ENCODE measurements at regions not wholly inside any gene's neighbourhood (a gene's known extent, or its start where the extent isn't known, plus 50 kb on each side); places are given as distances from the start of the nearest gene placed in this dataset.

- no peak for TF ChIP-seq CTCF (IDR thresholded peaks at IDR 0.05; ENCODE audit: low read depth, low read length, poor library complexity, severe bottlenecking)
- TF ChIP-seq EZH2phosphoT487 (IDR thresholded peaks at IDR 0.05; ENCODE audit: borderline replicate concordance, low read length) = no peak
Measured at GRCh38 chr1:5717031-5717682, 275.1 kb downstream of the NPHP4 start.

All from DOHH2 (cell line).